Esophagus muscularis mucosa (tissue), 4 donors: ENCODE measurements at regions not wholly inside any gene's neighbourhood (a gene's known extent, or its start where the extent isn't known, plus 50 kb on each side); places are given as distances from the start of the nearest gene placed in this dataset.
A peak's percentile ranks its signal among the peaks of the same experiment; 100 is the strongest.

Experiments
- DNase-seq: peaks from one replicate; pipeline ENCODE4 v3.0.0-alpha.2; 2017; ENCODE audit errors: extremely low spot score
- H3K27ac ChIP-seq, 4 donors: fragments of 200-600 bp; sonication (generic); replicated peaks in 1 of 4; 1 replicate in 3 of 4; 2 replicates in 1 of 4; pipeline ENCODE4 v1.5.1; 2016 to 2019; ENCODE audit warnings: mild to moderate bottlenecking in 1 of 4
- H3K27me3 ChIP-seq, 4 donors: fragments of 200-600 bp; sonication (generic); one replicate each; pipeline versions ENCODE4 v1.5.1 to v1.6.0; 2016 to 2019
- H3K36me3 ChIP-seq, 4 donors: fragments of 200-600 bp; sonication (generic); one replicate each; pipeline ENCODE4 v1.5.1; 2016 to 2019
- H3K4me1 ChIP-seq, 4 donors: fragments of 200-600 bp; sonication (generic); one replicate each; pipeline ENCODE4 v1.5.1; 2016 to 2019
- H3K4me3 ChIP-seq, 4 donors: fragments of 200-600 bp; sonication (generic); 1 replicate in 2 of 4; 2 replicates in 2 of 4; pipeline ENCODE4 v1.5.1; 2016 to 2019; ENCODE audit warnings: mild to moderate bottlenecking in 4 of 4, moderate library complexity in 1 of 4
- H3K9me3 ChIP-seq, 4 donors: fragments of 200-600 bp; sonication (generic); 1 replicate in 3 of 4; 2 replicates in 1 of 4; pipeline ENCODE4 v1.5.1; 2016 to 2019
- CTCF ChIP-seq, 3 experiments: fragments of 200-600 bp in 2 of 3; fragments of 450-650 bp in 1 of 3; sonication (generic) in 2 of 3; IDR thresholded peaks; one replicate each; pipeline ENCODE4 v1.5.1; 2017 to 2019; ENCODE audit warnings: antibody characterized with exemption in 3 of 3, mild to moderate bottlenecking in 2 of 3, moderate library complexity in 1 of 3
- EP300 ChIP-seq: sonication (generic); formaldehyde crosslinking; IDR thresholded peaks from one replicate; pipeline ENCODE4 v1.6.1; 2017; ENCODE audit warnings: antibody characterized with exemption
- POLR2A ChIP-seq: fragments of 450-650 bp; IDR thresholded peaks from one replicate; pipeline ENCODE4 v1.6.1; 2017; ENCODE audit warnings: antibody characterized with exemption, moderate library complexity, mild to moderate bottlenecking, low read depth
- POLR2AphosphoS5 ChIP-seq, 2 donors: sonication (generic); formaldehyde crosslinking; IDR thresholded peaks; one replicate each; pipeline ENCODE4 v1.6.1; 2017; ENCODE audit warnings: antibody characterized with exemption in 2 of 2
- WGBS: methylation state at CpG from one replicate; pipeline ENCODE4 v1.1.5; 2018; 5-methylcytosine and 5-hydroxymethylcytosine counted together
- intact Hi-C: fragments of 100-400 bp; cut with DNase I; formaldehyde crosslinking; loops from one replicate; pipeline ENCODE4 v1.15.1; 2023

GRCh38 chr4:187426511-187426910 lies 569.1 kb upstream of the ZFP42 start:
- no peak for DNase-seq
- H3K27me3 ChIP-seq: no peaks in the 10 kb centered on the region
- H3K4me1 ChIP-seq: no peaks in the 10 kb centered on the region
- no peaks in the 10 kb centered on the region for H3K36me3 ChIP-seq
- no peak for TF ChIP-seq EP300
- no peak for TF ChIP-seq POLR2AphosphoS5 (IDR thresholded peaks at IDR 0.05)
- TF ChIP-seq CTCF (IDR thresholded peaks at IDR 0.05): no peak
- TF ChIP-seq POLR2A: no peak
- WGBS: 65% methylated on average over 2 of the region's 2 CpGs
- no peak overlapping the region for H3K27ac ChIP-seq
- no peak overlapping the region for H3K4me3 ChIP-seq
- H3K9me3 ChIP-seq: no peaks in the 10 kb centered on the region
- intact Hi-C loops: no loop called here

GRCh38 chr4:187432310-187432709 lies 563.3 kb upstream of the ZFP42 start:
- H3K9me3 ChIP-seq: no peaks in the 10 kb centered on the region
- intact Hi-C loops: no loop called here
- no peak overlapping the region for H3K27ac ChIP-seq
- DNase-seq: peak; percentile 88
- H3K36me3 ChIP-seq: no peaks in the 10 kb centered on the region
- WGBS: 81% methylated on average over 7 of the region's 7 CpGs
- H3K4me1 ChIP-seq: peaks cover 0 to 6% (median 2%) of the 10 kb centered on the region in 4 donors
- no peaks in the 10 kb centered on the region for H3K27me3 ChIP-seq
- TF ChIP-seq POLR2AphosphoS5 (IDR thresholded peaks at IDR 0.05): no peak
- TF ChIP-seq CTCF (IDR thresholded peaks at IDR 0.05): no peak
- no peak for TF ChIP-seq POLR2A
- TF ChIP-seq EP300: no peak
- no peak overlapping the region for H3K4me3 ChIP-seq

- Histone ChIP-seq H3K36me3 (no peaks in the 10 kb centered on the region), H3K4me3 (no peak overlapping the region), H3K27me3 (no peaks in the 10 kb centered on the region), H3K9me3 (no peaks in the 10 kb centered on the region), H3K4me1 (peaks cover 0 to 6% (median 2%) of the 10 kb centered on the region in 4 donors), H3K27ac (no peak overlapping the region)
- TF ChIP-seq CTCF (IDR thresholded peaks at IDR 0.05) (no peak), EP300 (no peak), POLR2A (no peak), POLR2AphosphoS5 (IDR thresholded peaks at IDR 0.05) (no peak)
- 83% methylated on average over 4 of the region's 4 CpGs for WGBS
- intact Hi-C loops: no loop called here
- no peak for DNase-seq
These were observed 562.4 kb upstream of the ZFP42 start for GRCh38 chr4:187433141-187433540.

- Histone ChIP-seq H3K36me3 (no peaks in the 10 kb centered on the region), H3K27ac (no peak overlapping the region), H3K9me3 (no peaks in the 10 kb centered on the region), H3K4me1 (peaks cover 0 to 6% (median 2%) of the 10 kb centered on the region in 4 donors), H3K27me3 (no peaks in the 10 kb centered on the region), H3K4me3 (no peak overlapping the region)
- WGBS: 68% methylated on average over 4 of the region's 5 CpGs
- no peak for TF ChIP-seq EP300
- no peak for DNase-seq
- intact Hi-C loops: no loop called here
These were observed 559.3 kb upstream of the ZFP42 start for GRCh38 chr4:187436251-187436650.

DNA sequence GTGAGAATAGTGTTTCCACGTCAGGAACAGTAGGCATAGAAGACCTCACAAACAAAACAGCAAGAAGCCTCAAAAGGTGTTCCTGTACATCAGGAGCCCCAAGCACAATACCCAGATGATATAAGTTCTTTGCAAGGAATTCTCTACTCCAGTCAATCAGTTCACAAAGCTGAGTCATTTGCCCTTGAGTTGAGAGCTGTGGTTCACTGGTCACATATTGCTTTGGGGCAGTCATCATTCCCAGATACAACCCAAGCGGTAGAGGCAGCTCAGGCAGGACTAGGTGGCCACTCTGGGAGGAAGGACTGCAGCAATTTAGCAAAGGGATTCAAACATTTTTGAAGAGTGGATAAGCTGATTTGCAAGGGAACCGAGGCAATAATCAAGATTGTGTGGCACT lies 551.5 kb upstream of the ZFP42 start:
- H3K27ac ChIP-seq: no peak overlapping the region
- no peaks in the 10 kb centered on the region for H3K9me3 ChIP-seq
- intact Hi-C loops: no loop called here
- H3K4me1 ChIP-seq: no peaks in the 10 kb centered on the region
- H3K4me3 ChIP-seq: no peak overlapping the region
- TF ChIP-seq POLR2A: no peak
- TF ChIP-seq EP300: no peak
- no peak for TF ChIP-seq POLR2AphosphoS5 (IDR thresholded peaks at IDR 0.05)
- TF ChIP-seq CTCF (IDR thresholded peaks at IDR 0.05): no peak
- DNase-seq: no peak
- H3K27me3 ChIP-seq: no peaks in the 10 kb centered on the region
- no peaks in the 10 kb centered on the region for H3K36me3 ChIP-seq
- WGBS: 90% methylated on average over 3 of the region's 3 CpGs
